Neuronal stem cell (in vitro differentiated cells): ENCODE measurements at regions not wholly inside any gene's neighbourhood (a gene's known extent, or its start where the extent isn't known, plus 50 kb on each side); places are given as distances from the start of the nearest gene placed in this dataset.

Source experiments
- DNase-seq: peaks from one replicate; pipeline ENCODE4 v3.0.0-alpha.2; 2013; ENCODE audit warnings: low spot score
- H2AFZ ChIP-seq: one replicate; pipeline ENCODE4 v1.6.1; 2013; ENCODE audit warnings: mild to moderate bottlenecking, low read length, inconsistent platforms
- H2AK5ac ChIP-seq: 2 replicates; pipeline ENCODE4 v1.6.1; 2013; ENCODE audit warnings: low read depth, mild to moderate bottlenecking, inconsistent platforms, low read length, moderate library complexity, mixed read lengths
- H2BK120ac ChIP-seq: 2 replicates; pipeline ENCODE4 v1.6.1; 2013; ENCODE audit warnings: low read depth, mild to moderate bottlenecking, inconsistent platforms, low read length, moderate library complexity, mixed read lengths
- H2BK12ac ChIP-seq: one replicate; pipeline ENCODE4 v1.6.1; 2013; ENCODE audit warnings: low read length, inconsistent platforms
- H2BK15ac ChIP-seq: 2 replicates; pipeline ENCODE4 v1.6.1; 2013; ENCODE audit warnings: mild to moderate bottlenecking, low read length, inconsistent platforms, mixed read lengths
- H2BK5ac ChIP-seq: one replicate; pipeline ENCODE4 v1.6.1; 2013; ENCODE audit warnings: inconsistent platforms, mild to moderate bottlenecking, low read length, moderate library complexity
- H3K14ac ChIP-seq: one replicate; pipeline ENCODE4 v1.6.1; 2013; ENCODE audit warnings: low read length, inconsistent platforms
- H3K18ac ChIP-seq: 2 replicates; pipeline ENCODE4 v1.6.1; 2013; ENCODE audit warnings: low read length, inconsistent platforms
- H3K23ac ChIP-seq: 2 replicates; pipeline ENCODE4 v1.6.1; 2013; ENCODE audit warnings: low read depth, mild to moderate bottlenecking, mixed read lengths, low read length, inconsistent platforms; ENCODE audit not compliant: poor library complexity
- H3K27ac ChIP-seq: replicated peaks from 3 replicates; pipeline ENCODE4 v1.5.1; 2013; ENCODE audit warnings: low read length, inconsistent platforms
- H3K27me3 ChIP-seq, 3 experiments: 2 replicates each; pipeline ENCODE4 v1.6.1; 2013; ENCODE audit warnings: low read length in 3 of 3, mild to moderate bottlenecking in 2 of 3, inconsistent platforms in 1 of 3, low read depth in 1 of 3, mixed read lengths in 1 of 3, moderate library complexity in 1 of 3; ENCODE audit not compliant: control insufficient read depth in 3 of 3, insufficient read depth in 3 of 3
- H3K36me3 ChIP-seq, 2 donors: replicated peaks in 1 of 2; 2 replicates each; pipeline ENCODE4 v1.6.1; 2013; ENCODE audit warnings: low read length in 2 of 2; ENCODE audit not compliant: control insufficient read depth in 2 of 2, insufficient read depth in 2 of 2
- H3K4ac ChIP-seq: 2 replicates; pipeline ENCODE4 v1.6.1; 2013; ENCODE audit warnings: inconsistent platforms, mild to moderate bottlenecking, low read length, moderate library complexity
- H3K4me1 ChIP-seq, 2 donors: 1 replicate in 1 of 2; 2 replicates in 1 of 2; pipeline ENCODE4 v1.6.1; 2013; ENCODE audit warnings: low read length in 2 of 2, low read depth in 1 of 2; ENCODE audit not compliant: control insufficient read depth in 2 of 2, insufficient read depth in 1 of 2
- H3K4me2 ChIP-seq: one replicate; pipeline ENCODE4 v1.6.1; 2013; ENCODE audit warnings: mild to moderate bottlenecking, low read length, inconsistent platforms; ENCODE audit not compliant: insufficient read depth, poor library complexity, severe bottlenecking
- H3K4me3 ChIP-seq, 2 donors: 2 replicates each; pipeline ENCODE4 v1.5.1; 2013; ENCODE audit warnings: low read length in 2 of 2, mild to moderate bottlenecking in 2 of 2, inconsistent platforms in 1 of 2, moderate library complexity in 1 of 2
- H3K79me1 ChIP-seq: one replicate; pipeline ENCODE4 v1.6.1; 2013; ENCODE audit warnings: low read depth, mild to moderate bottlenecking, inconsistent platforms, low read length, moderate library complexity
- H3K9ac ChIP-seq: one replicate; pipeline ENCODE4 v1.6.1; 2013; ENCODE audit warnings: mild to moderate bottlenecking, low read depth, low read length, inconsistent platforms; ENCODE audit not compliant: poor library complexity
- H3K9me3 ChIP-seq, 2 donors: replicated peaks in 1 of 2; 2 replicates each; pipeline versions ENCODE3 to v1.6.1; 2013; ENCODE audit warnings: low read length in 2 of 2, mild to moderate bottlenecking in 2 of 2, inconsistent platforms in 1 of 2, low read depth in 1 of 2, mixed read lengths in 1 of 2, moderate library complexity in 1 of 2; ENCODE audit not compliant: control insufficient read depth in 2 of 2, insufficient read depth in 1 of 2
- H4K8ac ChIP-seq: one replicate; pipeline ENCODE4 v1.6.1; 2013; ENCODE audit warnings: low read depth, mild to moderate bottlenecking, inconsistent platforms, low read length, moderate library complexity
- H4K91ac ChIP-seq: one replicate; pipeline ENCODE4 v1.6.1; 2013; ENCODE audit warnings: low read length, low read depth, mild to moderate bottlenecking, inconsistent platforms; ENCODE audit not compliant: poor library complexity
- WGBS, 2 donors: extraction: QIAGEN DNeasy Blood & Tissue Kit; methylation state at CpG; one replicate each; pipeline ENCODE4 v1.1.7; 2013; ENCODE audit warnings: missing lambda C conversion rate in 2 of 2, mixed read lengths in 1 of 2; ENCODE audit not compliant: insufficient read length in 2 of 2, insufficient replicate concordance in 1 of 2; ENCODE audit errors: extremely low coverage in 2 of 2; 5-methylcytosine and 5-hydroxymethylcytosine counted together

DNA sequence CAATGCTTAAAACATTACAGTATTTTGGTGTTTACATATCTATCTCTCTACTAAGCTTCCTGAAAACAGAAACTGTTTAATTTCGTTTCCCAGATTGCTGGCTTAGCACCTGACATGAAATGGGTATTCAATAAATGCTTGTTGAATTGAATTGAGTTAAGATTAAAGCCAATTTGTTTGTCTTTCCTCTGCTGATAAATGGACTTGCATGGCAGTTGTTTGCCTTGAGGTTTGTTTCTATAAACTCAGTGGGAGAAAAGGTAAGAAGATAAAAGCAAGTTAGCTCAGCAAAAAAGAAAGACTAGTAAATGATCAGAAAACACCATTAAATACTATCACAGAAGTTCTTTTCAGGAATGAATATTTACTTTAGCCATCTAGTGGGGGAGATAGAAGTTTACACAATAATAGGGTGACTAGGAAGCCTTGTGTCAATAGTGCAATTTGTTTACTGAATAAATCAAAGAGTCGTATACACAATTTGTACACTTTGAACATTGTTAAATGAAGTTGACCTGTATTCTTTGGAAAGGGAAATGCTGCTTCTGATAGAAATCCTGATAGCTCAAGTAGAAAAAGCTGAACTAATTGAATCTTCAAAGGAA lies 754.5 kb upstream of the FAM98A start:
- no peaks in the 10 kb centered on the region for H3K36me3 ChIP-seq

GRCh38 chr2:34349527-34349926 lies 750.4 kb upstream of the FAM98A start:
- no peaks in the 10 kb centered on the region for H3K27me3 ChIP-seq
- H2BK120ac ChIP-seq = no peak overlapping the region
- no peak overlapping the region for H3K4me3 ChIP-seq
- no peaks in the 10 kb centered on the region for H3K79me1 ChIP-seq
- no peak overlapping the region for H3K4ac ChIP-seq
- H2BK15ac ChIP-seq = no peak overlapping the region
- no peak for DNase-seq
- no peak overlapping the region for H3K9ac ChIP-seq
- H2AK5ac ChIP-seq = no peak overlapping the region
- H3K9me3 ChIP-seq = no peaks in the 10 kb centered on the region
- H3K36me3 ChIP-seq = no peaks in the 10 kb centered on the region
- no peaks in the 10 kb centered on the region for H3K4me1 ChIP-seq
- H4K8ac ChIP-seq = no peak overlapping the region
- H4K91ac ChIP-seq = no peak overlapping the region
- H3K4me2 ChIP-seq = no peak overlapping the region
- no peak overlapping the region for H3K14ac ChIP-seq
- no CpG with 5 or more reads among the region's 1 CpG for WGBS, 2 donors
- H3K27ac ChIP-seq = no peak overlapping the region
- H2BK5ac ChIP-seq = no peak overlapping the region
- no peak overlapping the region for H3K23ac ChIP-seq
- H2BK12ac ChIP-seq = no peak overlapping the region
- no peak overlapping the region for H2AFZ ChIP-seq
- no peak overlapping the region for H3K18ac ChIP-seq

More for the DNA sequence above, 754.5 kb upstream of the FAM98A start:
- H3K4ac ChIP-seq = no peak overlapping the region
- no peak overlapping the region for H4K8ac ChIP-seq
- no peaks in the 10 kb centered on the region for H3K4me1 ChIP-seq
- no peak overlapping the region for H2AK5ac ChIP-seq
- no peak overlapping the region for H2BK120ac ChIP-seq
- H3K79me1 ChIP-seq = no peaks in the 10 kb centered on the region
- no peak overlapping the region for H3K9ac ChIP-seq
- H3K4me2 ChIP-seq = no peak overlapping the region
- H3K14ac ChIP-seq = no peak overlapping the region
- H3K23ac ChIP-seq = no peak overlapping the region
- WGBS, 2 donors = no CpG with 5 or more reads among the region's 2 CpGs
- H4K91ac ChIP-seq = no peak overlapping the region
- H3K4me3 ChIP-seq = no peak overlapping the region
- no peak overlapping the region for H2BK12ac ChIP-seq
- no peaks in the 10 kb centered on the region for H3K9me3 ChIP-seq
- DNase-seq = no peak
- no peaks in the 10 kb centered on the region for H3K27me3 ChIP-seq
- no peak overlapping the region for H2BK5ac ChIP-seq
- no peak overlapping the region for H2AFZ ChIP-seq
- no peak overlapping the region for H3K27ac ChIP-seq
- H3K18ac ChIP-seq = no peak overlapping the region
- H2BK15ac ChIP-seq = no peak overlapping the region

DNA sequence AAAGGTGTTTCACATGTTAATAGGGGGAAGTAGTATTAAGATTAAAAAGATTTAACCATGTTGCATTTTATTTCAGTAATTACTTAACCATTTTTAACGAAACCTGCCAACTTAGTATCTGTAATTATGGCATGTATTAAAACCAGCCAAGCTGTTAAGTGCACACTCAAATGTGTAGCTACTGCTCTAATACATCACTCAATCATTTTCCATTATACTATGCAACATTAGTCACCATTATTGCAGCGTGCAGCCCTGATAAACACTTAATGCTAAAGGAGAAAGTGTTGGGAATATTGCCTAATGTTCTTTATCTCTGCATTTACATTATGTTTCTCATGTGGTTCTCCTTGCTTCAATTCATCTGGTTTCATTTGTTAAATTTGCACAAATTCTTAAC lies 745.9 kb upstream of the FAM98A start:
- no peak overlapping the region for H4K8ac ChIP-seq
- no peaks in the 10 kb centered on the region for H3K79me1 ChIP-seq
- H3K9ac ChIP-seq = no peak overlapping the region
- H4K91ac ChIP-seq = no peak overlapping the region
- WGBS, 2 donors = no CpG with 5 or more reads among the region's 2 CpGs
- no peak overlapping the region for H2BK15ac ChIP-seq
- no peak overlapping the region for H3K4me2 ChIP-seq
- no peak overlapping the region for H3K27ac ChIP-seq
- H3K4ac ChIP-seq = no peak overlapping the region
- no peak overlapping the region for H3K18ac ChIP-seq
- no peak overlapping the region for H2BK12ac ChIP-seq
- H3K14ac ChIP-seq = no peak overlapping the region
- no peak overlapping the region for H2BK5ac ChIP-seq
- H3K4me3 ChIP-seq = no peak overlapping the region
- H3K9me3 ChIP-seq = no peaks in the 10 kb centered on the region
- H3K36me3 ChIP-seq = no peaks in the 10 kb centered on the region
- H3K23ac ChIP-seq = no peak overlapping the region
- H3K27me3 ChIP-seq = no peaks in the 10 kb centered on the region
- no peaks in the 10 kb centered on the region for H3K4me1 ChIP-seq
- H2BK120ac ChIP-seq = no peak overlapping the region
- DNase-seq = no peak
- H2AFZ ChIP-seq = no peak overlapping the region
- no peak overlapping the region for H2AK5ac ChIP-seq

- no peak overlapping the region for H3K4ac ChIP-seq
Observed at GRCh38 chr2:34340307-34340706, 741.2 kb upstream of the FAM98A start.

More at GRCh38 chr2:34340307-34340706, 741.2 kb upstream of the FAM98A start:
- H3K23ac ChIP-seq = no peak overlapping the region
- no peak overlapping the region for H2BK12ac ChIP-seq
- H3K27me3 ChIP-seq = no peaks in the 10 kb centered on the region
- no peak overlapping the region for H3K27ac ChIP-seq
- no peak overlapping the region for H2BK15ac ChIP-seq
- H3K4me3 ChIP-seq = no peak overlapping the region
- H4K8ac ChIP-seq = no peak overlapping the region
- H3K14ac ChIP-seq = no peak overlapping the region
- no peak for DNase-seq
- H3K79me1 ChIP-seq = no peaks in the 10 kb centered on the region
- no peaks in the 10 kb centered on the region for H3K9me3 ChIP-seq
- no peak overlapping the region for H3K9ac ChIP-seq
- H3K4me1 ChIP-seq = no peaks in the 10 kb centered on the region
- no peaks in the 10 kb centered on the region for H3K36me3 ChIP-seq
- H3K18ac ChIP-seq = no peak overlapping the region
- H4K91ac ChIP-seq = no peak overlapping the region
- WGBS, 2 donors = no CpG with 5 or more reads among the region's 1 CpG
- no peak overlapping the region for H2BK5ac ChIP-seq
- H2AFZ ChIP-seq = no peak overlapping the region
- no peak overlapping the region for H3K4me2 ChIP-seq
- no peak overlapping the region for H2AK5ac ChIP-seq
- H2BK120ac ChIP-seq = no peak overlapping the region
